ENCODE measurements at regions not wholly inside any gene's neighbourhood (a gene's known extent, or its start where the extent isn't known, plus 50 kb on each side); places are given as distances from the start of the nearest gene placed in this dataset.

- no peak for DNase-seq (ENCODE audit: low read depth)
Observed at GRCh38 chr21:36554411-36555157, 74.7 kb upstream of the CLDN14 start.

DNA sequence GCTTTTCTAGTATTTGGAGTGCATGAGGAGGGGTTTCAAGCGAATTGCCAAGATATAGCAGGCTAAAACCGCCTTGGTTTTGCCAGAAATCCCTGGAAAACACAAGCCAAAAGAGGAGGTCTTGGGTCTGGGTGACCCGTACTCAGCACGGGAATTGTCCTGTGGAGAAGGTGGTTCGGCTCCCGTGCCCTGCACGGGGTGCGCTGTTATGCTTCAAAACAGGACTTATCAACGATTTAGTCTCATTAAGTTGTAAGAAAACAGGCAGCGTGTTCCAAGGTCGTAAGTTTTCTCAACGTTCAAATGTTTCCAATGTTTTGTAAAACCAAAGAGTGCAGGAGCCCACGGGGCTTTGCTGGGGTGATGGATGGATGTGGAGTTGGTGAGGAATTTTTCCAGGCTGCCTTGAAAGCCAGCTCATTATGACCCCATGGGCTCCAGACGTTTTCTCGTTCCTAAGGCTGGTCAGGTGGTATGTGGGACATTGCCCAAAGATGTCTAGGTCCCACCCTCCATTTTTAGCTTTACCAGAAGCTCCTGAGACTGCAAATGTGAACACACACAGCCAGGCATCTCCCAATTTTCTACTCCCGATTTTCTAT is 75.4 kb upstream of the CLDN14 start:
- DNase-seq (ENCODE audit: low read depth) = no peak

- DNase-seq (ENCODE audit: low read depth) = no peak
Observed at GRCh38 chr21:36557316-36557715, 77.4 kb upstream of the CLDN14 start.

- DNase-seq (ENCODE audit: low read depth) = no peak
Observed at GRCh38 chr21:36560933-36561575, 81.1 kb upstream of the CLDN14 start.

DNA sequence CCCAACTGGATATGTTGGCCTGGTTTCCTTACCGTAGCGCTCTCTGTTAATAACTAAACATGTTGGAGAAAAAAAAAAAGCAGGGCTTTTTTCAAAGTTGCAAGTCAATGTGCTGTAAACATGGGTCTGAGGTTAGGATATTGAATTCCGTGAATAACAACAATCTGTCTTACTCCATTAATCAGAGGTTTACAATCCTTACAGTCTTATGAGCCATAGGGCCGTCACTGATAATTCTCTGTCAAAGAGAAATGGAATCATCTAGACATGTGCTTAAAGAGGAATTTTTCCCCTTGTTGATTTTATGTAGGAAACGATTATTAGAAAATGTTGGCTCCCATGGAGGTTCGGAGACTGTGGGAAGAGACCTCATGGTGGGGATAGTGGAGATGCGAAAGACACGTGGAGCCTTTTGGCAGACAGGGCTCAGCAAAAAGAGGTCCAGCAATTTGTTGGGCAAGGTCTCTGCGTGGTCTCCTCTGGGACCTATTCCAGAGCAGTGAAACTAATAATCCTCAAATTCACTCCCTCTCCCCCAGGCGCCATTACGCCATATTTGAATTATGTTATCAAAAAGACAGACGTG is 83.5 kb upstream of the CLDN14 start:
- no peak for DNase-seq (ENCODE audit: low read depth)

- no peak for DNase-seq (ENCODE audit: low read depth)
Observed at GRCh38 chr21:36564647-36565046, 84.7 kb upstream of the CLDN14 start.

DNA sequence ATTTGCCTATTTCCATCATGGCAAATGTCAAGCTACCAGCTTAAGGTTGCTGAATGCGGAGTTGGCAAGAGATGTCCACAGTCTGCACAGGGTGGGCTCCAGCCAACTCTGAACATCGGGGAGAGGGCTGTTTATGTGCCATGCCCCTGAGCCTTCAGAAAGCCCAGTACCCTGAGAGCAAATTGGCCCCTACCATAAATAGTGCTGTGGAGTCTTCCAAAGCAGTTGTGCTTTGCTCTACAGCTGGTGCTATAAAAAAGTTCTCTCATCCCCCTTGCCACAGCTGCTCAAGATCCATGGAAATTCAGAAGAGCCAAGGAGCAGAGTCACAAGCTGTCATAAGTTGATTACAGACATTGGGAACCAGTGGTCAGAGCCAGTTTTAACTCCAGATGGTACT is 85.6 kb upstream of the CLDN14 start:
- peak; percentile 59 for DNase-seq (ENCODE audit: low read depth)

GRCh38 chr21:36566644-36567043 is 86.7 kb upstream of the CLDN14 start:
- DNase-seq (ENCODE audit: low read depth) = no peak

- DNase-seq (ENCODE audit: low read depth) = no peak
Observed at GRCh38 chr21:36567216-36567885, 87.4 kb upstream of the CLDN14 start.

DNA sequence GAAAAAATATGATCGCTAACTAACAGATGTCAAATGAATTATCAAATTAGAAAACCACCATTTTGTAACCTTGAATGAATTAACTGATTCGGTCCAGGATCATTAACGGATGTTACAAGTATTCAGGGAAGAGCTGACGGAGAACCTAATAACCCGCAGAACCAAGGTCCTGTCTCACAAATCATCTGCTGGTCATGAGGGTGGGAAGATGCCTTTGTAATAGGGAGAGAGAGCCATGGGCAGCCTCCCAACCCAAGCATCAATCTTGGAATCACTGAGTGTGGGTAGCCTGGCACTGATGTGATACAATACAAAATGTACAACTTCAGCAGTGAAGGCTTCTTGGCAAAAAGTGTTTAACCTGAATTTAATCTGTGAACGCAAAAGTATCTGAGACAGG is 89.6 kb upstream of the CLDN14 start:
- DNase-seq (ENCODE audit: low read depth) = no peak

- no peak for DNase-seq (ENCODE audit: low read depth)
Observed at GRCh38 chr21:36571556-36571955, 91.6 kb upstream of the CLDN14 start.

- no peak for DNase-seq (ENCODE audit: low read depth)
Observed at GRCh38 chr21:36572039-36572438, 92.1 kb upstream of the CLDN14 start.

GRCh38 chr21:36575306-36575705 is 95.4 kb upstream of the CLDN14 start:
- DNase-seq (ENCODE audit: low read depth) = no peak

DNA sequence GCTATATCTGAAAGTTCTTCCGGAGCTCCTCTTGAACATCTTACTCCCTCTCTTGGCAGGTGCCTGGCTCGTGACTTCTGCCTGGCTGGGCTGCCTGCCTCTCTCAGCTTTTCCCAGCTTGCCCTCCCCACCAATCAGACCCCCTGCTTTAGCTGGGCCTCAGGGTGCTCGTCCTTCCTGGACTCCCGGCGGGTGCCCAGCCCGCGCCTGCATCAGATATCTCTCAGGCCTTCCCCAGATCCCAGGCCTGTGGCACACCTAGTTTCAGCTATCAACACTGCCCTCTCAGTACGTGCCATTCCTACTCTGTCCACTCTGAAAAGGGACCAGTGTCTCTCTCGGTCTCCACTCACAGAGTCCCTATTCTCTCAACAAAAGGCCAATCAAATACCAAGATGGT is 96.5 kb upstream of the CLDN14 start:
- no peak for DNase-seq (ENCODE audit: low read depth)

DNA sequence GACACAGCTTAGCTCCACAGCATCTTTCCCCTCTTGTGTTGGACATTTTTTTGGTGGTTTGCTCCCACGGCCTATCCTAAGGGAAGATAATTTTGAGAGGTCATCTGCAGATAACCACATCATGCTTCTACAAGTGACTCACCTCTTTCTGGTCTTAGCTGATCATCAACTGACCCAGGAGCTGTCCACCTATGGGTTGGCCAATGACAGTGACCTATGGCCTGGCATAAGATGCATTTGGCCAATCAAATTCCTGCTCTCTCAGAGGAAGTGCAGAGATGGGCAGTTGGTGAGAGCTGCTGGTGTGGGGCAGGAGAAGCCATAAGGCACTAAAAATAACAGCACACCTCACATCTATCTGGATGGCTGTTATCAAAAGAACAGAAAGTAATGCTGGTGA is 100.0 kb upstream of the CLDN14 start:
- peak; percentile 61 for DNase-seq (ENCODE audit: low read depth)

DNA sequence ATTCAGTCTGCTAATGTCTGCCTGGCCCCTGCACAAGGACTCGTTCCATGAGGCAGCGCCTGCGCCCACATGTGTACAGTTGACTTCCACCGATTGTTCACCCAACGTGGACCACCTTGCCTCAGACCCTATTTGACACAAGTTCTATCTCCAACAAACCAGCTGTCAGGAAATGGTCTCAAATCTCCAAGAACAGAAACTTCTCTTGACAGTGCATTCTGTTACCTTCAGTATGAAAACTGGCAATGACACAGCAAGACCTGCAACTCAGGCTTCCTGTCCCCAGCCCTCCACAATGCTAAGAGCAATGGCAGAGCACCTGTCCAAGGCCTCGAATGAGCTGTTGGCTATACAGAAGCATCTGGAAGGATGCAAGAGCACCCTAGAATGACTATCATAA is 102.3 kb upstream of the CLDN14 start:
- no peak for DNase-seq (ENCODE audit: low read depth)

- no peak for DNase-seq (ENCODE audit: low read depth)
Observed at GRCh38 chr21:36583591-36583990, 103.7 kb upstream of the CLDN14 start.

DNA sequence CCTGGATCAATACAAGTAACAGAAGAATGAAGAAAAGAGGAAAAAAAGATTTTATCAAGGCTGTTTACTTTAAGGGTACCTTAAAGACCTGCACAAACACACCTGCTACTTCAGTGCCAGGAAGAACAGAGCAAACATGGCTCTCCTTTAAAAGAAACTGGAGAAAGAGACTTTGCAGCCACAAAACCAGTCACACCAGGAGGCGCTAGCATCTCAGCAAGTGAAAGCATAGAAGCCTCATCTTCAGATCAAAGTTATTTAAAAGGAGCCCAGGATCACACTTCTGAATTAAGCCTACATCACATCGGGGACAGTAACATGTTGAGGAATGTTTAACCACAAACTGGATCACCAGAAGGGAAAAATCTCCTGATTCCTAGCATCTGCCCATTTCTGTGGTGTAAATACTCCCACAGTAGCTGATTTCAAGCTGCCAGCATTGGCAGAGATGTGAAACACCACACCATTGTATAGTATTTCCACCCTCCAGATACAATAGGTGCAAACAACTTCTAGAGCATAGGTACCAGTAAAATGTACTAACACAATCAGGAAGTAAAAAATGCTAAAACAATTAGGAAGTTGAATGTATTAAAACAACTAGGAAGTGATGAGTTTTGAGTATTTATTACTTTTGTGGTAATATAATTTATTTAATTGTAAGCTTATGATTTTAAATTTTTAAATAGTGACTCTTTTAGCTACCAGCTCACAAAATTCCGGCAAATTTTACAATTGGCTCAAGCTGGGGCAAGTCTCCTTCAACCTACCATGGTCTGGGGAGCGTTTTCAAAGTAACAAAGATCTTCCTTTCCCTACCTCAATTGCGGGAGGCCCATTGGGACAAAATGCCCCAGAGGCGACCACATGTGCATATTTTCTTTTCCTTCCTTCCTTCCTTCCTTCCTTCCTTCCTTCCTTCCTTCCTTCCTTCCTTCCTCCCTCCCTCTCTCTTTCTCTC is 105.3 kb upstream of the CLDN14 start:
- DNase-seq (ENCODE audit: low read depth) = no peak

- DNase-seq (ENCODE audit: low read depth) = no peak
Observed at GRCh38 chr21:36587388-36587787, 107.5 kb upstream of the CLDN14 start.

DNA sequence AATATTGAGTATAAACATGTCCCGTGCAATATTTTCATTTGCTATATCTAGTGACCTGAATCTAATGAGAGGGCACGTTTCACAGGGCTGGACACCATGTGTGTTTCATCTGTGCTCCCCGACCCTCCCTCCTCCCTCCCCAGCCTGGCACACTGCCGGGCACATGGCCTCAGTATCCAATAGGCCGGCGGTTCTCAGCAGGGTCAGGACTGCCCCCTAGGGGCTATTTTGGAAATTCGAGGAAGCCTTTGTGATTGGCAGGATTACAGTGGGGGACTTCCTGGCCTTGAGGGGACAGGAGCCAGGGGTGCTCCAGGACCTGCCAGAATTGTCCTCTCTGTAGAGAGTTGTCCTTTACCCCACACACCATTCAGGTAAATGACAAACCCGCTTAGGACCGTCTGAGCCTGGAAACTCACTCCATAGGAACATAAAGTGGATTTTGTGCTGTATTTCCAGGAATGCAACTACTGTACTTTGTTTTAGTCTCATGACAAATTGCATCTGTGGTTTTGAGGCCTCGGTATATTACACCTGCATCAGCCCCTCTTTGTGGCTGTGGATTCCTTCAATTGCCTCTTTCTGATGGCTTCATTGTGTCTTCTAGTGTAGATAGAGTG is 109.5 kb upstream of the SIM2 start:
- peak; percentile 53 for DNase-seq (ENCODE audit: low read depth)
